ENCODE measurements at regions not wholly inside any gene's neighbourhood (a gene's known extent, or its start where the extent isn't known, plus 50 kb on each side); places are given as distances from the start of the nearest gene placed in this dataset.

DNA sequence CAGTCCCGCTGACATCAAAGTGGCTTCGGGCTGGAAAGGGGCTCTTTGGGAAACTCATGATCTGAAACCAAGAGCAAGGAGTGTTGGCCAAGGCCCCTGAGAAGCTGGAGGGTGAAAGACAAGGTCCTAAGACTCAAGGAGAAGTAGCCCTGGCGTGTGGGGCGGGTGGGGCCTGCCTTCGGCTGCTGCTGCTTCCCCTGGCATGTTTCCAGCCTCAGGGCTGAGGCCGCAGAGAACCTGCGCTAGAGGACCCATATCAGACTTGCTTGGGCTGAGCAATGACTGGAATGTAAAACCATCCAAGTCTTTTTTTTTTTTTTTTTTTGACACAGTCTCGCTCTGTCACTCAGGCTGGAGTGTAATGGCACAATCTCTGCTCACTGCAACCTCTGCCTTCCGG, 67.5 kb upstream of the GCSH start:
- intact Hi-C loops (cut with micrococcal nuclease) = no loop called here
- H3K27ac Mint-ChIP-seq = no peak overlapping the region
- POLR2A ChIA-PET (ENCODE audit: partially characterized antibody) = no interaction called here
- peaks cover 0 to 2% (median 0%) of the 10 kb centered on the region in 8 donors for H3K9me3 Mint-ChIP-seq
- no peak for DNase-seq
- H3K27me3 Mint-ChIP-seq = peaks cover 5 to 6% of the 10 kb centered on the region in 2 donors
- Histone ChIP-seq H3K27ac (ENCODE audit: low read depth, low read length) (no peak overlapping the region), H3K27me3 (ENCODE audit: insufficient read depth, low read length) (no peaks in the 10 kb centered on the region), H3K9me3 (ENCODE audit: control insufficient read depth in 1 of 2, low read length in 2 of 2) (no peaks in the 10 kb centered on the region), H3K4me1 (ENCODE audit: insufficient read depth, low read length) (no peaks in the 10 kb centered on the region), H3K36me3 (ENCODE audit: insufficient read depth, low read length) (no peaks in the 10 kb centered on the region), H3K4me3 (ENCODE audit: low read length in 2 of 2) (no peak overlapping the region)
- CTCF ChIA-PET (ENCODE audit: partially characterized antibody) = no interaction called here
- no peaks in the 10 kb centered on the region for H3K36me3 Mint-ChIP-seq
- no peak overlapping the region for H3K4me3 Mint-ChIP-seq
- no peaks in the 10 kb centered on the region for H3K4me1 Mint-ChIP-seq

DNA sequence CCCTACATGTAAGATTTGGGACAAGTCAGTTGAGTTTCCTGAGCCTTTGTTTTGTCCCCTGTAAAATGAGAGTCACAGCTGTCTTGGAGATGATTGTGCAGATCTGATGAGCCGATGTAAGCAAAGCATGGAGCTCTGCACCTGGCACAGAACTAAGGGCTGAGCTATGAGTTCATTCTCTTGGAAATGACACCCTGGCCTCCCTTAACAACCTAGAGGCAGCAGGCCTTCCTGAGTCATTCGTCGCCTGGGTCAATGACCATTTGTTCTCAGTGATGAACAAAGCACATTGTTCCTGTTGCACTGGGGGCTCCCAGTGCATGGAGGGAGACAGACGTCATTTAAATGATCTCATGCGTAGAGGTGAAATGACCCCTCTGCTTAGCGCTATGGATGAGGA, 62.8 kb upstream of the GCSH start:
- Histone ChIP-seq H3K27ac (ENCODE audit: low read depth, low read length) (no peak overlapping the region), H3K9me3 (ENCODE audit: control insufficient read depth in 1 of 2, low read length in 2 of 2) (no peaks in the 10 kb centered on the region), H3K4me1 (ENCODE audit: insufficient read depth, low read length) (no peaks in the 10 kb centered on the region), H3K27me3 (ENCODE audit: insufficient read depth, low read length) (no peaks in the 10 kb centered on the region), H3K4me3 (ENCODE audit: low read length in 2 of 2) (no peak overlapping the region), H3K36me3 (ENCODE audit: insufficient read depth, low read length) (no peaks in the 10 kb centered on the region)
- Mint-ChIP-seq H3K36me3 (no peaks in the 10 kb centered on the region), H3K27ac (no peak overlapping the region), H3K9me3 (peaks cover 0 to 2% (median 0%) of the 10 kb centered on the region in 8 donors), H3K4me1 (no peaks in the 10 kb centered on the region), H3K27me3 (peaks cover 3 to 4% of the 10 kb centered on the region in 2 donors), H3K4me3 (no peak overlapping the region)
- POLR2A ChIA-PET (ENCODE audit: partially characterized antibody) = no interaction called here
- no peak for DNase-seq
- CTCF ChIA-PET (ENCODE audit: partially characterized antibody) = no interaction called here
- intact Hi-C loops (cut with micrococcal nuclease) = no loop called here

GRCh38 chr16:81155769-81156168, 59.6 kb upstream of the GCSH start:
- ChIA-PET POLR2A (ENCODE audit: partially characterized antibody) (no interaction called here), CTCF (ENCODE audit: partially characterized antibody) (no interaction called here)
- Mint-ChIP-seq H3K4me1 (no peaks in the 10 kb centered on the region), H3K27me3 (peaks cover 0 to 3% of the 10 kb centered on the region in 2 donors), H3K9me3 (peaks cover 0 to 2% (median 0%) of the 10 kb centered on the region in 8 donors), H3K36me3 (no peaks in the 10 kb centered on the region), H3K4me3 (no peak overlapping the region), H3K27ac (no peak overlapping the region)
- no peak overlapping the region for H3K27ac ChIP-seq (ENCODE audit: low read depth, low read length)
- no peaks in the 10 kb centered on the region for H3K9me3 ChIP-seq (ENCODE audit: control insufficient read depth in 1 of 2, low read length in 2 of 2)
- no peaks in the 10 kb centered on the region for H3K27me3 ChIP-seq (ENCODE audit: insufficient read depth, low read length)
- no peaks in the 10 kb centered on the region for H3K4me1 ChIP-seq (ENCODE audit: insufficient read depth, low read length)
- no peak overlapping the region for H3K4me3 ChIP-seq (ENCODE audit: low read length in 2 of 2)
- intact Hi-C loops (cut with micrococcal nuclease) = no loop called here
- H3K36me3 ChIP-seq (ENCODE audit: insufficient read depth, low read length) = no peaks in the 10 kb centered on the region
- DNase-seq = no peak

- no peaks in the 10 kb centered on the region for H3K4me1 Mint-ChIP-seq
- H3K9me3 Mint-ChIP-seq = no peaks in the 10 kb centered on the region
- DNase-seq = no peak
- Histone ChIP-seq H3K4me1 (ENCODE audit: insufficient read depth, low read length) (no peaks in the 10 kb centered on the region), H3K9me3 (ENCODE audit: control insufficient read depth in 1 of 2, low read length in 2 of 2) (no peaks in the 10 kb centered on the region), H3K4me3 (ENCODE audit: low read length in 2 of 2) (no peak overlapping the region), H3K27ac (ENCODE audit: low read depth, low read length) (no peak overlapping the region), H3K36me3 (ENCODE audit: insufficient read depth, low read length) (no peaks in the 10 kb centered on the region), H3K27me3 (ENCODE audit: insufficient read depth, low read length) (no peaks in the 10 kb centered on the region)
- no peak overlapping the region for H3K4me3 Mint-ChIP-seq
- intact Hi-C loops (cut with micrococcal nuclease) = no loop called here
- CTCF ChIA-PET (ENCODE audit: partially characterized antibody) = interaction anchor here (1.1 kb wide), 1 partner anchor 9 kb away, joined by 3 read pairs; no protein-coding TSS in a partner anchor
- no peak overlapping the region for H3K27ac Mint-ChIP-seq
- no peaks in the 10 kb centered on the region for H3K36me3 Mint-ChIP-seq
- POLR2A ChIA-PET (ENCODE audit: partially characterized antibody) = no interaction called here
- H3K27me3 Mint-ChIP-seq = peaks cover 2 to 9% of the 10 kb centered on the region in 2 donors
Measured at GRCh38 chr16:81151648-81152310, 55.6 kb upstream of the GCSH start.

DNA sequence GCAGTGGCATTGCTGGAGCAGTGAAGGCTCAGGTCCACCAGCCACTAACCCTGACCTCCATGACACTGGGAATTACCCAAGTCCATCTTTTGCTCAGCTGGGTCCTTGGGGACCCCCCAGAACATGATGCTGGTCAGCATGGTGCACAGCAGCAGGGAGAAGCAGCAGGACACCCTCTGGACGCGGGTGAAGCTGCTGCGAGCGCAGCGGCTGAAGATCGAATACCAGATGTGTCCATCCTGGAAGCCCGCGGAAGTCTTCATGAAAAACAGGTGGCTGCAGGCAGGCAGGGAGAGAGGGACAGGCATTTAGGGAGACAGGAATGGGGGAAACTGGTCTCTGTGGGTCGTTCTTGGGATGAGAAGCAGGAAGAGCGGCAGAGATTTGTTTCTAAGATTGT, 53.4 kb upstream of the GCSH start:
- no peaks in the 10 kb centered on the region for H3K9me3 Mint-ChIP-seq
- no peak overlapping the region for H3K27ac ChIP-seq (ENCODE audit: low read depth, low read length)
- H3K4me3 Mint-ChIP-seq = no peak overlapping the region
- ChIA-PET POLR2A (ENCODE audit: partially characterized antibody) (no interaction called here), CTCF (ENCODE audit: partially characterized antibody) (no interaction called here)
- H3K9me3 ChIP-seq (ENCODE audit: control insufficient read depth in 1 of 2, low read length in 2 of 2) = no peaks in the 10 kb centered on the region
- peaks cover 5 to 13% of the 10 kb centered on the region in 2 donors for H3K27me3 Mint-ChIP-seq
- no peaks in the 10 kb centered on the region for H3K4me1 ChIP-seq (ENCODE audit: insufficient read depth, low read length)
- DNase-seq = no peak
- no peaks in the 10 kb centered on the region for H3K27me3 ChIP-seq (ENCODE audit: insufficient read depth, low read length)
- no peak overlapping the region for H3K27ac Mint-ChIP-seq
- intact Hi-C loops (cut with micrococcal nuclease) = no loop called here
- no peaks in the 10 kb centered on the region for H3K36me3 Mint-ChIP-seq
- no peaks in the 10 kb centered on the region for H3K4me1 Mint-ChIP-seq
- no peaks in the 10 kb centered on the region for H3K36me3 ChIP-seq (ENCODE audit: insufficient read depth, low read length)
- H3K4me3 ChIP-seq (ENCODE audit: low read length in 2 of 2) = no peak overlapping the region

DNA sequence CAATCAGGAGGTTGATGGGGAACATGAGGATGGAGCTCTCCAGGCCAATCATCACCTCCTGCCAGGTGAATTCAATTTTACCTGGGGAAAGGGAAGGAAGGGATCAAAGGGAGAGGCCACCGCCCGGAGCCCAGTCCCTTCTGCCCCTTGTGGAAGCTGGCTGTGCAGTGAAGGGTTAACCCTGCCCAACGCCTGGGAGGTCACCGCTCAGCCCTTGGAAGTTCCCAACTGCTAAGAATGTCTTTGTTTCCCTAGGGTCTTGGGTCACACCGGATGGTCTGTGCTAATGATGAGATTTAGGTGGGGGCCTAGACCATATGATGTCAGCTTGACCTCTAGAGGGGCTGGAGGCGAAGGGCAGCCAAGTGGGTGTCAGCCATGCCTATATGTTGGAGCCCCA, 52.1 kb upstream of the GCSH start:
- intact Hi-C loops (cut with micrococcal nuclease) = no loop called here
- Mint-ChIP-seq H3K27me3 (peaks cover 5 to 10% of the 10 kb centered on the region in 2 donors), H3K4me3 (no peak overlapping the region), H3K27ac (no peak overlapping the region), H3K36me3 (no peaks in the 10 kb centered on the region), H3K4me1 (no peaks in the 10 kb centered on the region), H3K9me3 (no peaks in the 10 kb centered on the region)
- no peaks in the 10 kb centered on the region for H3K36me3 ChIP-seq (ENCODE audit: insufficient read depth, low read length)
- no peaks in the 10 kb centered on the region for H3K4me1 ChIP-seq (ENCODE audit: insufficient read depth, low read length)
- no peak overlapping the region for H3K4me3 ChIP-seq (ENCODE audit: low read length in 2 of 2)
- DNase-seq = no peak
- H3K27ac ChIP-seq (ENCODE audit: low read depth, low read length) = no peak overlapping the region
- H3K9me3 ChIP-seq (ENCODE audit: control insufficient read depth in 1 of 2, low read length in 2 of 2) = no peaks in the 10 kb centered on the region
- no peaks in the 10 kb centered on the region for H3K27me3 ChIP-seq (ENCODE audit: insufficient read depth, low read length)
- POLR2A ChIA-PET (ENCODE audit: partially characterized antibody) = no interaction called here
- CTCF ChIA-PET (ENCODE audit: partially characterized antibody) = no interaction called here

Data from CD4-positive, alpha-beta memory T cell (primary cell).